ENCODE measurements at regions not wholly inside any gene's neighbourhood (a gene's known extent, or its start where the extent isn't known, plus 50 kb on each side); places are given as distances from the start of the nearest gene placed in this dataset.

DNA sequence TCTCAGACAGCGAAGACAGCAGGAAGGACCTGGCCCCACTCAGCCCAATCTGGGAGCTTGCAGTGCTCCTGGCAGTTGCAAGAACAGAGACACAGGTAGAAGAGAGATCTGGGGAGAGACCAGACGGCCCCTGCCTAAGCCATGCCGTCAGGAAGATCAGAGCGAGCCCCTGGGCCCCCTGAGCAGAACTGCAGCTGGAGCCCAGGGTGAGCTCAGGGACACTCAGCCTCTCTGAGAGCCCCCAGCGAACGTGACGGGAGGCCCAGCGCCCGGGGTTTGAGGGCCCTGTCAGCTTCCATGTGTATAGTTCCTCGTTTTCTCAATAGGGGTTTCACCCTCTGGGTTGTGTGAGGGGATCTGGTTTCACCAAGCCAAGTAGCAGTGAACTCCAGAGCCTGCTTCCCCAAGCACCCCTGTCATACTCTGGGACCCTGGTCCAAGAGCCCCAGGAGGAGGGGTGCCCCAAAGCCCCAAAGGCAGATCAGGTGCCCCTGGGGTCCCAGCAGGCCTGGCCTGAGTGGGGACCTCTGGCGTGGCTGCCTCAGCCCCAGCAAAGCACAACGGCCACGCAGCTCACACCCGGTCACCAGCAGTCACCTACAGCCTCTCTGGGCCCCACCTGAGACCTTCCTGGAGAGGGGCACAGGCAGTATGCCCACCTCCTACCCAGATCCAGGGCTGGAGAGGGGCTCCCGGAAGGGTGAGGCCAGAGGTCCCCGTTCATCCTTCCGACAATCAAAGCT lies 431.3 kb upstream of the MYT1L start:
- intact Hi-C loops (cut with DNase I): no loop called here
- DNase-seq: no peak

DNA sequence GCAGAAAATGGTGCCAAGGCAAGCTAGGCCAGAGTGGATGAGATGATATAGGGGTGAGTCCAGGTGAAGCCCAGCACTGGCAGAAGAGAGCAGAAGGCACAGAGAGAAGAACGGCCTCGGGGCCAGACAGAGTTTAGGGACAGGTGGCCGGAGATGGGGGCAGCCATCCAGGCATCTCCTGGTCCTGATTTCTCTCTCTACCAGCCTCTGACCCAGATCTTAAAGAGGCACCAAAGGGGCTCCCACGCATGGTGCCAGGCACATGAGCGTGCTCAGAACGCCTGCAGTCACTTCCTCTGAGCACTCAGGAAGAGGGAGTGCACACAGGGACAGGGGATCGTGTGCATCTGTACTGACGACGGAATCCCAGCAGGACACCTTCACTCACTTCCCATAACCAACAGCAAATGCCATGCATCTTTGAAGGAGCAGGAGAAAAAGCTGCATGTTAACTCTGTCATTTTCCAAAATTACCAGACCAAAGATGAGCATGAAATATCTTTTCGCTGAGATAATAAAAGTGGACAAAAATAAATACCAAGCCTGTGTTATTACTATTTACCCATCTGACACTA lies 427.8 kb upstream of the MYT1L start:
- intact Hi-C loops (cut with DNase I): no loop called here
- DNase-seq: no peak

DNA sequence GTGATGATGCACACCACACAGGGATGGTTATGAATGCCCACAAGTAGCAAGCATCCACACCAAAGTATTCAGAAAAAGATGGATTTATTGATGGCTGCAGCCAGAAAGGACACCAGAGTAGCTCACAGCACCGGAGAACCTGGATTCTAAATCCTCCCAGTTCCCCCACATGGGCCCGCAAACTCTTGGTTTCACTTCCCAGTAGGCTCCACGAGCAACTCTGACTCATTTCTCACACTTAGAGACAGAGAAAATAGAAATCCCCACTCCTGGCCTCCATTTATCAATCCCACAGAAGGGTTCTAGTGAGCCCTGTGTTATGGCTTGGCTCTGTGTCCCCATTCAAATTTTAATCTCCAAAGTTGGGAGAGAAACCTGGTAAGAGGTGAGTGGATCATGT lies 426.7 kb upstream of the MYT1L start:
- DNase-seq: peak in 2 of 42 donors; percentile 31 to 39
- intact Hi-C loops (cut with DNase I): no loop called here

DNA sequence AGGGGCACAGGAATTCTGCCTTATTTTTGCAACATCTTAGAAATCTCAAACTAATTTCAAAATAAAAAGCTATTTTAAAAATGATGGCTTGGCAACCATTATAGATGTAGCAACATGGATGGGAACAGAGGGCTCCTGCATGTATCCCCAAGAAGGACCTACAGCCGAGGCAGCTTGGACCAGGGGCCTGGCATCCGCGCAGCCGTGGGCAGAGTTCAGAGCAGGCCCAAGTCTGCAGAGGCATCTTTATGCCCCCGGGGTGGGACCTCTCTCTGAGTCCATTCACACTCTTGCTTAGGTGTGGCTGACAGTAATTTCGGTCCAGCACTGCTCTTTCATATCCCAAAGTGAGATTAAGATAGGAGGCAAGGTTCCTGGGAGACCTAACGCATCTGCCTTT lies 425.8 kb upstream of the MYT1L start:
- no peak for DNase-seq
- intact Hi-C loops (cut with DNase I): no loop called here

DNA sequence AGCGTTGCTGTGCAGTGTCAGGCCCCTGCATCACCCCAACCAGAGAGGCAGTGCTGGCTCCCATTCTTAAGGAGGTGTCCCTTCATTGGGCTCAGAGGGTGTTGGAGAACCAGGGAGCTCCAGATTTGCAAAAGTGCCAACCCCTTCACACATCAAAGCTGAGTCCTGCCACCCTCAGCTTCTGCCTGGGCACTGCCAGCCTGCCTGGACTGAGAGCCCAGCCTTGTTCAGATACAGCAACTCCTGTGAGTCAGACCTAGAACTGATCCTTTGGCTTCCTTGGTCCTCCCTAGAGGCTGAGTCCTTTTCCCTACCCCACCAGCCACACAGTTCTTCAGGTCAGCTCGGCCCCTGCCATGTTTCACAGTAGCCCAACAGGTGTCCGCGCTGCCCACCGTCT lies 424.9 kb upstream of the MYT1L start:
- no peak for DNase-seq
- intact Hi-C loops (cut with DNase I): no loop called here

DNA sequence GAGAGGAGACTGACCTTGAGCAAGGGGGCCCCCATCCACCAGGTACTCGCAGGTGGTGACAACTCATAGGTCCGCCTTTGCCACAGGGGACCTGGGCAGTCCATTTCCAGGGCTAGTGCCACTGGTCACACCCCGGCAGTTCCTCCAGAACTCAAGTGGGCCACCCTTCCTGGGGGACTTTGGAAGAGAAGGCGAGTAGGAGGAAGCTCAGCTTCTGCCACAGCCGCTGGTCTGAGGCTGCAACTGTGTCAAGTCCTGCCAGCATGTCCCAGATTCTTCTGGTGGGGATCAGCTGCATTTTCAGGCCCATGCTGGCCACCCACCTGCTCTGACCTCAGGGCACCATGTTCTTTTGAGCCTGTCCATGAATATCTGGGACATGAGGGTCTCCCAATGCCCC lies 423.9 kb upstream of the MYT1L start:
- DNase-seq: no peak
- intact Hi-C loops (cut with DNase I): no loop called here

DNA sequence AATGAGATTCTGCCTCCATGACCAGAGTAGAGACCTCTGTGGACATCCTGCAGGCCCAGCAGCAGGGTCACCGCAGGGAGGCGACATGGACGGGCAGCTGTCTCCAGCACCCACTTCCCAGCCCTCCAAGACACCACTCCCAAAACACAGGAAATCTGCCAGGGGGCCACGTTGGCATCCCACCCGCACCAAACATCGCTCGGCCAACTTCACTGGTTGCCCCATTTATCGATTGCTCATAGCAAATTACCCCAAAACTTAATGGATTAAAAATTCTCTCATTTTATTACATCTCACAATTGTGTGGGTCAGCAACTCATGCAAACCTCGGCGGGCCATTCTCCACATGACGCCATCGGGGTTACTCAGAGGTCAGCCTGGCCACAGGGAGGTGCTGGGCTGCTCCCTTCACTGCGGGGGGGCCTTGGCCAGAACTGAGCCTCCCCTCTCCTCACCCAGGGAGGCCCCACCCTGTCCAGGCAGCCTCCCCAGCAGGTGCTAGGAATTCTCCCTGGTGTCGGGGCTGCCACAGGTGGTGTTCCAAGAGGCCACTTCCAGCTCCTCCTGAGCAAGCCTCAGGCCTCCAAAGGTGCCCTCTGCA lies 420.7 kb upstream of the MYT1L start:
- no peak for DNase-seq
- intact Hi-C loops (cut with DNase I): no loop called here

DNA sequence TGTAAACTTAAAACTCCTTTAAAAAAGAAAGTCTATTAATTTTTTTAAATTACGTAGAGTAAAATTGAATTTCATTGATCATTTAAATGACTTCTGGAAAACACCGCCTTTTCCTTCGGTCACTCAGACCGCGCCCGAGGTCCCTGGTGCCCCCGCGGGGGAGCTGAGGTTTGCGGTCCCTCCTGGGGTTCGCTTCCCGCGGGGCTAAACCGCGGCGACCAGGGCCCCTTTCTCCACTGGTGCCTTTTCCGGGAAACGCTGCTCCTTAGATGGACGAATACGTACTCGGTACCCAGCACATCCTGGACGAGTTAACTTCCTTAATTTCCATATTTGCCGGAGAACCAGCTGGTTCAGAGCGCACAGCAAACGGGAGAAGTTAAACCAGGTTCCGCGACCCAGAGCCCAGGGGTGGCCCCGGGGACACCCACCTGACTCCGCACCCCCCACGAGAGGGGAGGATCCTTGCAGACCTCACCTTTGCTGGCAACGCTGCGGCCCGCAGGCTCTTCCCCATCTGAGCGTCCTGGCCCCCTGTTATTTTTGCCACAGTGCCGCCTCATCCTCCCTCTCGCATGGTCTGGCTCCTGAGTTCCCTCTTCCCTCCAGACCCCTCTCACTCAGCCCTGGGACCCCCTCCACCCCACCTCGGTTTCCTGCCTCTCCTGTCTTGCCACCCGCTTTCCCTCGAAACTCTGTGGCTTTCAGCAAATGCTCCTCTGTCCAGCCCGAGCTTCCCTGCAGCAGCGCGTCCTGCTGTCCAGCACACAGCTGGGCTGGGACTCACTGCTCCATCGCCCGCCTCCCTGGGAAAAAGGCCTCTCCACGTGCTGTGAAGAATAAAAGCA lies 420.0 kb upstream of the MYT1L start:
- intact Hi-C loops (cut with DNase I): no loop called here
- no peak for DNase-seq

DNA sequence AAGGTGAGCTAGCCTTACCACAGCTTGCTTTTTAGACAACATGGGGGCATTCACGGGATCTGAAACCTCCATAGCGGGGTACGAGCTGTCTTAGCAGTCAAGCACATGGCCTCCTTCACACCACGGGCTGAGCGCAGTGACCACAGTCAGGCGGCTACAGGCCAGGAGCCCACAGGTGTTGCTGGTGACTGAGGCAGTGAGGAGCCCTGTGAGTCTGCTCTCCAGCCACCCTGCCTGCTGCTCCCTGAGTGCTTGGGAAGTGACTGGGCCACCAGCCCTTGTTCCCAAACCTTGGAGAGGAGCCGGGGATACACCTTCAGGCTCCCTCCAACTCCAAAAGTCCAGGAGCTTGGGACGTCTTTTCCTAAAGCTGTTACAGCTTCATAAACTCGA lies 418.1 kb upstream of the MYT1L start:
- peak in 1 of 42 donors; percentile 10 for DNase-seq
- intact Hi-C loops (cut with DNase I): no loop called here

DNA sequence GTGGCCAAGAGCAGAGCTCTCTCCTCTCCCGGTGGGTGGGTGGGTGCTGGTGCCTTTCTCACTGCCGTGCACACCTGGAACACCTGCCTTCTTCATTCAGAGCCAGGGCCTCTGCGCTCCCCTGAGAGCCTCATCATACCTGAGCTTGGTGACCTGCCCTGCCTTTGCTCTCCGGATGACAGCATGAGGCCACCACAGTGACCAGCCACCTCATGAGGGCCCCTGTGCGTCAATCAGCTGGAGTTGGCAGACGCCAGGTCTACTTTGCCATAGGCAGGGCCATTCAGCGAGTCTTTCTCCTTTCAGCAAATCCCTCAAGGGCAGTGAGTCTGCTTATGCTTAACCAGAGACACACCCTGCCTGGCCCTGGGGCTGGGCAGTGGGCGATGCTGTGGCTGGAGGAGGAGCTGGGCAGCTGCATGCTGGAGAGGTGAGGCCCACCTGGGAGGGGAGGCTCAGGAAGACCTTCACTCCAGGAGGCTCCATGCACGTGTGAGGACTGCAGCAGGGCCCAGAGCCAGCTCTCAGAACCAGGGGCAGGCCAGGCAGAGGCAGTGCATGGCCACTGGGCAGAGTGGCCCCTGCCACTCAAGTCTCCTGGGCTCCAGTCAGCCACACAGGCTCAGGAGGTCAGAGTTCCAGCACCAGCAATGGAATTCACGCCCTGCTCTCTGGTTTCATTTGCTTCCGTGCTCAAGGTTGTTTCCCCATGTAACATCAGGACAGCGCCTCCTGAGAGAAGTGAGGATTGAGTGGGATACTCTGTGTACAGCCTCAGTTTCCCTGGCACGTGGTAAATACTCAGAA lies 417.5 kb upstream of the MYT1L start:
- intact Hi-C loops (cut with DNase I): no loop called here
- DNase-seq: no peak

DNA sequence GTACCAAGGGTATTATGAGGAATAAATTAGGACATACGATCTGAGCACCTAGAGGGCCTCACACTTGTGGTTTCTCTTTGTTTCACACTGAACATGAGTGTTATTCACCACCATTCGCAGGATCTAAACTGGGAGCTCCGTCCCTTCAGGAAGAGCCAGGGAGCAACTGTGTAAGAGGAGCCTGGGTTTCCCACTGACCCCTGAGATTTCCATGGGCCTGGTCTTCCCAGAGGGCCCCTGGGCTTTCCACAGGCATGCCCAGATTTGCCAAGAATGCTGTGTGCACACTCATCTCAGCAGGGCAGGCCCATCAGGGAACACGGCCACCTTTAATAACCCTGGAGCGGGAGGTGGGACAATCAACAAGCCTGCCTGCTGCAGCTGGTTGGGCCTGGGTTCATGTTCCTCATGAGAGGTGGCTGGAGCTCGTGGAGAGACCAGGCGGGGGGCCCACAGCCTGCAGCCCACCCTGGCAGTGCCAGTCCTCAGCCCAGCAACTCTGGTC lies 416.8 kb upstream of the MYT1L start:
- DNase-seq: peak in 1 of 42 donors; percentile 7
- intact Hi-C loops (cut with DNase I): no loop called here

DNA sequence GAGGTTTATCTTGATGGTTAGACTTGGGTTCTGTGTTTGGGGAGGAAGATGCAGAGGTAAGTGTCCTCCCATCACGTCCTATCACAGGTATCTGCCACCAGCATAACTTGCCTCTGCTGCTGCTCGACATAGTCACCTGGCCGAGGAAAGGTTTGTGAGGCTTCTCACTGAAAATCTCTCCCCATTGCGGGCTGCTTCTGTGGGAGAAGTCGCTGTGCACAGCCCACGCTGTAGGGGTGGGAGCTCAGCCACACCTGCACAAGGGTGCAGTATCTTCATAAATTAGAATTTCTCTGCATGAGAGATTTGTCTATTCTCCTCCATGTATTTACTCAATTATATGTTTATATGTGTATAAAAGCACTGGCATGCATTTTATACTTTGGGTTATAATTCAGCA lies 415.7 kb upstream of the MYT1L start:
- intact Hi-C loops (cut with DNase I): no loop called here
- peak in 28 of 42 donors; percentile 13 to 76 (median 44) for DNase-seq

DNA sequence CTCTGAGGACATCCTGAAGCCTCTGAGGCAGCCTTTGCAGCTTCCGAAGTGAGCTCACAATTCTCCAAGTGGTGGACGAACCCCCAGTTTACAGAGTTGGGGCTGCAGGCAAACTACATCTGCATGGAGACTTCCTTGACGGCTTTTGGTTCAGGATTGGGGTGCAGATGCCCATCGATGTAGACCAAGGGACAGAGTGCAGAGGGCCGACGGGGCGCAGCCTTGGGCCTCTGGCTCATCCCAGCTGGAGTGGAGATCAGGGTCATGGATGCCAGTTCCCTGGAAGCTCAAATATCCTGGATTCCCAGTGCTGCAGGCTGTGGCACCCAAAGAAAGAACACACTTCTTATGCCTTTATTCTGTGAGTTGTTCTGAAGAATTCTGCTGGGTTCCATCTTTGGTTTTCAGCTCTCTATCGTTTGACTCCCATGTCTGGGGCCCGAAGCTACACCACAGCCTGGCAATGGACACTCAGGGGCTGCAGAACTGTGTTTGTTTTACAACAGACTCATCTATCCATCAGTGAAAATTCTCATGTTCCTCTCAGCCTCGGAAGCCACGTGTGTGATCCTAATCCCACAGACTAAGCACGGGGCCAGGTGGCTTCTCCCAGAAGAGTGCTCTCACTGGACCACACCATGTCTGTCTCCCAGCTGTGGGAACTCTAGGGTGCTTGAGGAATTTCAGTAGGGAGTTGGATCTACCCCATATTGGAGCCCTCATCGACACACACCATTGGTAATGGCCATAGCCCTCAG lies 414.1 kb upstream of the MYT1L start:
- peak in 1 of 42 donors; percentile 6 for DNase-seq
- intact Hi-C loops (cut with DNase I): no loop called here

DNA sequence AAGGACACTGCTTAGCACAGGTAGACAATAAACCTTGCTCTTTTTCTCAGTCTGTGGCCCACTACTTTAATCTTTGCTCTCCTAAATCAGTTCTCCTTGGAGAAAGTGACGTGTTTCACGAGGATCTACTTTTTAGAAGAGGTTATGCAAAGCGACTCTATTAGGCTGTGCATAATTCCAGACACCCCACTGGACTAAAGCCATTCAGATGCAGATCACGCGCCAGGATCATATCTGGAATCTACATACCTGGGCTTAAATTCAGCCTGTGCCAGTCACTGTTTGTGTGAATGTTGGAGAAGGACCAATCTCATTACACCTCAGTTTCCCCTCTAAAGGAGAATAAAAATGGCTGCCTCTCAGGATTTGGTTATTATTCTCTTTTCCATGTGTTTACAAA lies 413.0 kb upstream of the MYT1L start:
- intact Hi-C loops (cut with DNase I): no loop called here
- no peak for DNase-seq

DNA sequence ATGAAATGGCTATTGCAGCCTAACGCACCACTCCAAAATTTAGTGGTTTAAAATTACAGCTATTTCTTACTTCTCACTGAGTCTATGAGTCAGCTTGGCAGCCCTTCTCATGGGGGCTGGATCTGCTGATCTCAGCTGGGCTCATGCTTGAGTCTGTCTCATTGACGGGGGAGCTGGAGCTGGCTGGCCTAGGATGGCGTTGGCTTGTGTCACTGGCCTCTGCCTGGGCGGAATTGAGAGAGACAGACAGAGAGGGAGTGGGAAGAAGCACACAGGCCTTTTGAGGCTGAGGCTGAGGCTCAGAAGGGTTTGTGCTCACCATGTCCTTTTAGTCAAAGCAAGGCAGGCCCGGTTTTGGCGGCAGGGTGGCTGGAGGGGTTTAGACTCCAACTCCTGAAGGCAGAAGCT lies 412.1 kb upstream of the MYT1L start:
- intact Hi-C loops (cut with DNase I): no loop called here
- DNase-seq: peak in 41 of 42 donors; percentile 24 to 91 (median 70)

DNA sequence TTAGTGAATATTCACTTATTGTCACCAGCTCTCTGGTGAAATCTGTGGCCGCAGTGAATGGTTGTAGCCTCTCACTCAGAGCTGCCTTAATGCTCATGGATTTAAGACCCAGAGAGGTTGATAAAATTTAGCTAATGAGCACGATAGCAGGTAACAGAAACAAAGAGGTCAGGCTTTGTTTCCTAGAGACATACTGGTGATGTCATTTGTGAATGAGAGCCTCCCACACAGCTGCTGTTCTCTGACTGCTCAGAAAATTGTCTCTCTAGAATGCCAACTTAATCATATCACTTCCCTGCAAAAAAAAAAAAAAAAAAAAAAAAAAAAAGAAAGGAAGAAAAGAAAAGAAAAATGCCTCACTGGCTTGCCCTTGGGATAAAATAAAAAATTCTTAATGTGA lies 411.7 kb upstream of the MYT1L start:
- intact Hi-C loops (cut with DNase I): no loop called here
- DNase-seq: peak in 11 of 42 donors; percentile 25 to 69 (median 40)

DNA sequence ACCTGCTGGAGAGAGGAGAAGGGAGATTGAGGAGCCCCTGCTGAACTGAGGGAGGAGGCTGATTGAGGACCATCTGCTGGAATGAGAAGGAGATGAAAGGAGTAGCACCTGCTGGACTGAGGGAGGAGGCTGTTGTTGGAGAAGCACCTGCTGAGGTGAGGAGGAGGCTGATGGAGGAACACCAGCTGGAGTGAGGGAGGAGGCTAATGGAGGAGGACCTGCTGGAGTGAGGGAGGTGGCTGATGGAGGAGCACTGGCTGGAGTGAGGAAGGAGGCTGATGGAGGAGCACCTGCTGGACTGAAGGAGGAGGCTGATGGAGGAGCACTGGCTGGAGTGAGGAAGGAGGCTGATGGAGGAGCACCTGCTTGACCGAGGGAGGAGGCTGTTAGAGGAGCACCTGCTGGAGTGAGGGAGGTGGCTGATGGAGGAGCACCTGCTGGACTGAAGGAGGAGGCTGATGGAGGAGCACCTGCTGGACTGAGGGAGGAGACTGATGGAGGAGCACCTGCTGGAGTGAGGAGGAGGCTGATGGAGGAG lies 409.2 kb upstream of the MYT1L start:
- intact Hi-C loops (cut with DNase I): no loop called here
- DNase-seq: no peak

DNA sequence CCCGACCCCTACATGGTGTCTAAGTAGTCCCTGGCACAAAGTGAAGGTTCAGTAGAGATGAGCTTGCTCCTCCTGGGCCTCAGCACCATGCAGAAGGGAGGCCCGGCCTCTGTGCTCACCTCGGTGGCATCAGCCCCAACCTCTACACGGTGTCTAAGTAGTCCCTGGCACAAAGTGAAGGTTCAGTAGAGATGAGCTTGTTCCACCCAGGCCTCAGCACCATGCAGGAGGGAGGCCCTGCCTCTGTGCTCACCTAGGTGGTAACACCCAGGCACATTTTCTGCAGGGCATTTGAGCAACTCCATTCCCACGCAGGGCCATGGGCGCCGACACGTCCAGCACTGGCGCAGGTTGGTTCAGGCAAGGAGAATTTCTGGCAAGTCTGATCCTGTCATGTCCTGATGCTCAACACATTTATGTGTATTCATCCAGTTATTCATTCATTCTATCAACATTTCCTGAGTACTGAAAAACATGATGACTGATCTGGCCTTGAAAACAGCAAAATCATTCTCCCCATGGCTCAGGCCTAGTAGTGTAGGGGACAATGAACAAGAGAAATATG lies 408.2 kb upstream of the MYT1L start:
- no peak for DNase-seq
- intact Hi-C loops (cut with DNase I): no loop called here
